Activated CD8-positive, alpha-beta memory T cell treated with anti-CD3 and anti-CD28 coated beads for 48 hours (primary cell): ENCODE measurements at regions not wholly inside any gene's neighbourhood (a gene's known extent, or its start where the extent isn't known, plus 50 kb on each side); places are given as distances from the start of the nearest gene placed in this dataset.
"Not testable (repeated sequence)": the region's sequence is repeated elsewhere in the genome, so short reads cannot be mapped to it uniquely, and the experiment has no call there.

ENCODE experiments used
- DNase-seq, 3 experiments: peaks; one replicate each; pipeline ENCODE4 v3.0.0-alpha.2; 2020; ENCODE audit warnings: low read depth in 2 of 3, low spot score in 2 of 3

- no peak for DNase-seq
Observed at GRCh38 chr1:30027247-30027646, 696.1 kb downstream of the MATN1 start.

DNA sequence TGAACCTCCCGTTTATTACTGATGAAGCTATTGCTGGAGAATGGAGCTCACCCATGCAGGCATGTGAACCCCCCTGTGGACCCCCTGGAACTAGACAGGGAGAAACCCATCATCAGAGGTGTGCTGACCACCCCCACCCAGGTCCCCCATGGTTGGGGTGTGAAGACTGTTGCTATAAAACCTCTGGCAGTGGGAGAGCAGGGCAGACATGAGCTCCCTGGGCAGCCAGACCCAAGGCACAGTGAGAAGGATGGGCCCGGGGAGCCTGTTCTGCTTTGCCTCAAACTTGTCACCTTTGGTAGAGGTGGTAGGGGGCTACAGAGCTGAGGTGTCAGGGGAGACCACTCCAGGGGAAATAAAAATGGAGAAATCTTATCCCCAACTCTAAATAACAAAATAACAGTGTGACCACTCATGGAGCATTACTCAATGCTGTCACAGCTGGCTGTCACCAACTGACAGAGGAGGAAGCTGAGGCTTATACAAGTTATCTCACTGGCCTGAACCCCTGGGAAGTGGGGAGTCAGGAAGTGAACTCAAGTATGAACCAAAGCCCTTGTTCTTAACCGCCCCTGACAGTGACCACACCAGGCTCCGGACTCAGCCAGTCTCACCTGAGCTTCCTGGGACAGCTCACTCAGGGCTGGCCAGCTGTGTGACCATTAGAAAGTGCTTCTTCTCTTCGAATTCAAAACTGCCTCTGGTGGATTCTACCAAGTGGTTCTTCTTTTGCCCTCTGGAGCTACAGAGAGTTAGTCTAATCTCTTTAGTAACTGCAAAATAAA, 698.8 kb downstream of the MATN1 start:
- no peak for DNase-seq

DNA sequence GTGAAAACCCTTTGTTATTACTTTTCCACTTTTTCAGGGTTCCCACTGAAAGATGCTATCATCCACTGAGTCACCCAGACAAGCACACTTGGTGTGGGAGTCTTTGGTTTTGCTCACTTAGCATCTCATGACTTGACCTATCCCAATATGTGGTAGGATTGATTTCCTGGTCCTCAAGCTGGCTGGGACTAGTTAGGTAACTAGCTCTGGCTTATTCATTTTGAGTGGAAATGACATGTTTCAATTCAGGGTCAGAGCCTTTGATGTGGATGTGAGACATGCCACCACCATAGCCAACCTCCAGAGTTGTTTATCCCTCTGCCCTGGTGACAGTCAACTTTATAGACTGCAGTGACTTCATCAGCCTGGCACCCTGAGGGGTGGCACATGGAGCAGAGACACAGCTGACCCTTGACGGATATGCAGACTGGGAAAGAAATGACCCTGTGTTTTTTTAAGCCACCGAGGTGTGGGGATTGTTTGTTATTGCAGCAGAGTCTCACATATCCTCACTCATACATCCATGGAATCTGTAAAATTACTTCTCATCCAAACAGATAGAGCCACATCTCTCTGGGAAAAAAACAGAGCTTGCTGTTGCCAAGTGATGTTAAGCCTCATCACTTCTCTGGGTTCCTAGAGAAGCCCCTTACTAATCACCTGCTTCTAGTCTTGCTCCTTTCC, 699.9 kb downstream of the MATN1 start:
- no peak for DNase-seq

DNA sequence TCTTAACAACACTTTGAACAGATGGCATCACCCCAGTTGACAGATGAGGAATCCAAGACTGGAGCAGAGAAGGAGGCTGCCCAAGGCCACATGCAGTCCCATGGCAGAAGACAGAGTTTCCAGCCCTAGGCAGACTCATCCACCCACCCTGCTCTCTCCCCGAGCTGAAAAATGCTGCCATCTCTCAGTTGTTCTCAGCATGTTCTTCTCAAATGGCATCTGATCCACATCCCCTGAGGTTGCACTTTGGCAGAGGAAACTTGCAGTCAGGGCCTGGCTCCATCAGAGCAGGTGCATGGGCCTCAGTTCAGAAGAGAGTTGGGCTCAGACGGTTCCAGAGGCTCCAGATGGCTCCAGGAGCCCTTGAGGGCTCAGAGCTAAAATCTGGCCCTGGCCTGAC, 709.4 kb downstream of the MATN1 start:
- DNase-seq, result no peak

DNA sequence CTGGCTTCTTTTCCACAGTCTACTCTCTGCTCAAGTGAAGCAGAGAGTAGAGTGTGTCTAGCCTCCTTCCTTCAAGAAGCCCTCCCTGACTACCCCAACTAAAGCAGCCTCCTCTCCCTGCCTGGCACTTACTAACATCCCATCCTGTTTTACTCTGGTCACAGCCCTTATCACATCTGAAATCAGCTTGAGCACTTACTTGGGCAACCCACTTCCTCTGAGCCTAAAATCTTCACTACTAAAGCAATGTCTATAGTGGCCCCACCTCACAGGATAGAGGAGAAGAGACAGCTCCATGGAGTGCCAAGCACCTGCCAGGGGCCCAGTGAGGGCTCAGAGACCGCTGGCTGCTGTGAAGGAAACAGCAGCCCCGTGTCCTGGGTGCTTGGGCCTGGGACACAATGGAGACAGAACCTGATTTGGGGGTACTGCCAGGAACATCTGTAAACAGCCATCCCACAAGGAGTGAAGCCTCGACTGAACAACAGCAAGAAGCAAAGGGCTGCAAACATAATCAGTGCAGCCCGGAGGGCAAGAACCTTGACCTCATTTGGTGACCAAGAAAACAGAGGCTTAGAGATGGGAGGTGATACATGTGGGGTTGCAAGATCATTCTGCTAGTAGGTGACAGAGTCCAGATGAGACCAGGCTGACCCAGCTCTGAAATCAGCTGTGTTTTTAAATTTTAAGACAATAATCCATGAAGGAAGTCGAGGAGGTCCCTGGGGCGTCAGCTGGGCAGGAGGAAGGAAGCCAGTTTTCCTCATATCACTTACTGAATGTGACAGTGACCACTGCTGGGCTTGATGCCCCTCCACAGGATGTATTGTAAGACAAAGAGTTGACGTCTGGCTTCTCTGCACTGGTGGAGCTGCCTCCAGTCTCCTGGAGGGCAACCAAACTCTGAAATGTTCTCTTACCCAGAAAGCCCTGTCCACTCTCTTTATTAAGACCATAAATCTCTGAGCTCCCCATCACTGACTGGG, 710.6 kb downstream of the MATN1 start:
- DNase-seq, result no peak

- DNase-seq, result no peak
Observed at GRCh38 chr1:30011970-30012369, 711.4 kb downstream of the MATN1 start.

DNA sequence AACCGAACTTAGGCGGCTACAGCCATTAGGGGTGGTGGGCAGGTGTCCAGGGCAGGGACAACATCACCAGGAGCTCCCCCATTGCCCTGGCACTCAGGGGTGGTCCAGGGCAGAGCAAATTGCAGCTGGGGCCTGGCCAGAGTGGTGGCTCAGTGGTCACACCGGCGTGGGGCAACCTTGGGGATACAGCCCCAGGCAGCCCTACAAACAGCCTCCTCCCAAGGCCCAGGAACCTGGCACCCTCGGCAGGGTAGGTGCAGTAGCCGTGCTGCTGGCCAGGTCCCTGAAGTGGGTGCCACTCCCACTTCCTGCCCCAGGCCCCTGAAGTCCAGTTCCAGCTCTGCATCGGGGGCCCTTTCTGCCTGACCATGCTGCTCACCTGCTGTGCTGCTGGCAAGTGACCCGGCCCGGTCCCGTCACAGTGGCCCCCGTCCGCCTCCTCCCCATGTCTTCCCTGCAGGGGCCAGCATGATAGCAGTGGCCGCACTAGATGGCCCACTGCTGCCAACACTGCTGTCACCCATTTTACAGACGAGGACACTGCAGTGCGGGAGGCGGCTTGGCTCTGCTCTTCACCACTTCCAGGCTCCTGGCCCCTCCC, 712.8 kb downstream of the MATN1 start:
- DNase-seq, result no peak

GRCh38 chr1:30009720-30010119, 713.7 kb downstream of the MATN1 start:
- no peak for DNase-seq

- DNase-seq, result no peak
Observed at GRCh38 chr1:30008998-30009657, 714.3 kb downstream of the MATN1 start.

DNA sequence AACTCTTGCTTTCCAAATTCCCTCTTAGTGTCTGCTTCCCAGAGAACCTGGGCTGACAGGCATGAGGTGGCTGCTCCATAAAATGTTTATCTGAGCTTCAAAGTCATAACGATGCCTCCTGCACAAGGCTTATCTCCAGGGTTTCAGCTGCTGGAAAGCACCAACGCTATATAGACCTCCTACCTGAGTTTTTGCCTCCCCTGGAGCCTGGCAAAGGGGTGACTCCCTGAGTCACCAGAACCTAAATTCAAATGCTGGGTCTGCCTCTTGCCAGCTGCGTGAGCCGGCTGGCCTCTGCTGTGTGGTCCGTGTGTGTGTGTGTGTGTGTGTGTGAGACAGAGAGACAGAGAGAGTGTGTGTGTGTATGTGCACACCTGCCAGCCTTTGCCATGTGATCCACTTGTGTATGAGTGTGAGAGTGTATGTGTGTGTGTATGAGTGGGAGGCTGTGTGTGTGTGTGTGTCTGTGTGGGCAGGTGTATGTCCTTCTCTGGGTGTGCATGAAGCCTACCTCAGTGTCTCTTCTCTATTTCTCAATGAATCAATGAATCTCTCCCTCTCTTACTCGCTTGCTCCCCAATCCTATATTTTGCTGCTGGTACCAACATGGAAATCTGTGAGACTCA, 714.9 kb downstream of the MATN1 start:
- DNase-seq, result no peak

GRCh38 chr1:30005972-30006619, 717.3 kb downstream of the MATN1 start:
- no peak for DNase-seq

- DNase-seq, result no peak
Observed at GRCh38 chr1:30001732-30002039, 721.7 kb downstream of the MATN1 start.

GRCh38 chr1:30001011-30001731, 722.2 kb downstream of the MATN1 start:
- no peak for DNase-seq

DNA sequence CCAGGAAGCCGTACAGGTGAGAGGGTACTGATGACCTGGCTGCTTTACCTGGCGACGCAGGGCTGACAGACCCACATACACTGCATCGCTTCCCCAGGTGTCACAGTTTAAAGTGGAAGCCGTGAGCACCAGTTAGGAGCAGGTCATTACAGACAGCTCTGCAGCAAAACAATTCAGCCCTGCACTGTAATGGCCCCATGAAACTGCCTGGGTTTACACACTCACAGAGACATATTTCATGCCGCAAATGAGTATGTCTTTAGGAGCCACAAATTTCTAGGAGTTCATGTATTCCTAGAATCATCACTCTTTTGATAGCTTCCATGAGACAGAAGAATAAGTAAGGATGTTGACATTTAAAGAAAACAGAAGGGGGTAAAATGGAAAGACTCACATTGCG, 723.1 kb downstream of the MATN1 start:
- no peak for DNase-seq

- no peak for DNase-seq
Observed at GRCh38 chr1:29999595-29999994, 723.8 kb downstream of the MATN1 start.

- DNase-seq, result no peak
Observed at GRCh38 chr1:29998686-29999085, 724.7 kb downstream of the MATN1 start.

GRCh38 chr1:29997818-29998217, 725.6 kb downstream of the MATN1 start:
- not testable (repeated sequence) for DNase-seq

DNA sequence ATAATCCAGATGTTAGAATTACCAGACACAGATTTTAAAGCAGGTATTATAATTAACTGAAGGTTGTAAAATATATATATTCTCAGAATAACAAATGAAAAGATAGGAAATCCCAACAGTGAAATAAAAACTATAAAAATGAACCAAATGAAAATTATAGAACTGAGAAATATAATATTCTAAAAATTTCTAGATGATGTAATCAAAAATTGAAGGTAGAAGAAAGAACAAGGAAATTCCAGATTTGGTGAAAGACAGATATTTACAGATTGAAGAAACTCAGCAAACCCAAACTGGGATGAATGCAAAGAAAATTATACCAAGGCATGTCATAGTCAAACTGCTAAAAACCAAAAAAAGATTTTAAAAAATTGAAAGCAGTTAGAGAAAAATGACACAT, 729.4 kb downstream of the MATN1 start:
- no peak for DNase-seq

DNA sequence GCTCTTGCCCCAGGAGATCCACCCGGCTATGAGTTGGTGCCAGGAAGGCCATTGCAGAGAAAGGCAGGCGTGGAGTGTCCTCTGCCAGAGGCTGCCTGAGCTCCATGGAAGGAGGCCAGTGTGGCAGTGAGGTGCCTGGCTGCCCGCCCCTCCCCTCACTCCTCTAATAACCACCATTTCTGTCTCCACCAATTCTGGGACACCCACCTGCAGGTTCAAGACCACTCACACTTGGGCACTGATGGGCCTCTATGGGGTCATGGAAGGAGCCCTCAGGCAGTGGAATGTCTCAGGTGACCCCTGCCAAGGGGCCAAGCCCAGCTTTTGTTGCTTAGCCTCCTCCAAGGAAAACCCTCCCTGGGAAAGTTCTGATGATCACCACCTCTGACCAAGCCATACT, 731.6 kb downstream of the MATN1 start:
- DNase-seq, result no peak
